Fibroblast of pulmonary artery (primary cell): ENCODE measurements at regions not wholly inside any gene's neighbourhood (a gene's known extent, or its start where the extent isn't known, plus 50 kb on each side); places are given as distances from the start of the nearest gene placed in this dataset.

Source experiments
- DNase-seq: peaks from one replicate; pipeline ENCODE4 v3.0.0-alpha.2; 2010; ENCODE audit warnings: low read depth
- H3K4me3 ChIP-seq: replicated peaks from 2 replicates; pipeline ENCODE4 v1.5.1; 2011; ENCODE audit warnings: low read depth, mild to moderate bottlenecking, control low read depth, low read length, moderate library complexity
- TF ChIP-seq, protein P1 (sequence below): IDR thresholded peaks from 2 replicates; pipeline ENCODE4 v1.5.1; 2011; ENCODE audit warnings: mild to moderate bottlenecking, control low read depth, low read length, inconsistent platforms; ENCODE audit errors: missing control alignments

GRCh38 chr3:166451997-166452396 lies 614.8 kb upstream of the BCHE start:
- no peak for DNase-seq
- TF ChIP-seq, protein P1, sequence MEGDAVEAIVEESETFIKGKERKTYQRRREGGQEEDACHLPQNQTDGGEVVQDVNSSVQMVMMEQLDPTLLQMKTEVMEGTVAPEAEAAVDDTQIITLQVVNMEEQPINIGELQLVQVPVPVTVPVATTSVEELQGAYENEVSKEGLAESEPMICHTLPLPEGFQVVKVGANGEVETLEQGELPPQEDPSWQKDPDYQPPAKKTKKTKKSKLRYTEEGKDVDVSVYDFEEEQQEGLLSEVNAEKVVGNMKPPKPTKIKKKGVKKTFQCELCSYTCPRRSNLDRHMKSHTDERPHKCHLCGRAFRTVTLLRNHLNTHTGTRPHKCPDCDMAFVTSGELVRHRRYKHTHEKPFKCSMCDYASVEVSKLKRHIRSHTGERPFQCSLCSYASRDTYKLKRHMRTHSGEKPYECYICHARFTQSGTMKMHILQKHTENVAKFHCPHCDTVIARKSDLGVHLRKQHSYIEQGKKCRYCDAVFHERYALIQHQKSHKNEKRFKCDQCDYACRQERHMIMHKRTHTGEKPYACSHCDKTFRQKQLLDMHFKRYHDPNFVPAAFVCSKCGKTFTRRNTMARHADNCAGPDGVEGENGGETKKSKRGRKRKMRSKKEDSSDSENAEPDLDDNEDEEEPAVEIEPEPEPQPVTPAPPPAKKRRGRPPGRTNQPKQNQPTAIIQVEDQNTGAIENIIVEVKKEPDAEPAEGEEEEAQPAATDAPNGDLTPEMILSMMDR: no peak

DNA sequence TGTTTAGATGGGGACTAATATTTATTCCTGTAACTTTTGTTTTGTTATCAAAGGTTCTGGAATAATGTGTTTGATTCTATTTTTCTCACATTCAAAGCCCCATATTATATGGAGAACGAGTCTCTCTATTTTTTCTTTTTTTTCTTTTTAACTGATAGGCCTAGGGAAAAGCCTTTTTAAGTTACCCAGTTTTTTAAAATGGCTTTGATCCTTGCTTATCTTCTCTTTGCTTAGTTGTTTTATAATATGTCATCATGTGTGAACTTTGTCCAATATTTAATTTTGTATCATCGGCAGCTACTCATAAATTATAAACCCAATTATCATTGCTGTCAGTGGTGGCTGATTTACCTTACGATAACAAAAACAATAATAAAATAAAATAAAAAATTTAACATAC lies 610.3 kb upstream of the BCHE start:
- TF ChIP-seq, protein P1: no peak
- no peak for DNase-seq

More at GRCh38 chr3:166451997-166452396, 614.8 kb upstream of the BCHE start:
- no peak overlapping the region for H3K4me3 ChIP-seq

DNA sequence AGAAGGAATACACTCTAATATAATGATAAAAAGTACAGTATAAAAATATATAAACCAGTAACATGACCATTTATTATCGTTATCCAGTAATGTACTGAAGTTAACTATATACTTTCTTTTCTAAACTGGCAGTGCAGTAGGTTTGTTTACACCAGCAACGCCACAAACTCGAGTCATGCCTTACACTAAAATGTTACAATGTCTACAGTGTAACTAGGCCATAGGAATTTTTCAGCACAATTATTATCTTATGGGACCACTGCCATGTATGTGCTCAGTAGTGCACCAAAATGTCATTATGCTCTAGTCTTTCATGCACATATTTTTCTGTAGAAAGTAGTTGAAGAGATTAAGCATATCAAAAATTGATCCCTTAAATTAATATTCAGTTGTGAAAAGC lies 609.8 kb upstream of the BCHE start:
- TF ChIP-seq, protein P1: no peak
- H3K4me3 ChIP-seq: no peak overlapping the region
- DNase-seq: no peak

More for the DNA sequence above, 610.3 kb upstream of the BCHE start:
- no peak overlapping the region for H3K4me3 ChIP-seq

DNA sequence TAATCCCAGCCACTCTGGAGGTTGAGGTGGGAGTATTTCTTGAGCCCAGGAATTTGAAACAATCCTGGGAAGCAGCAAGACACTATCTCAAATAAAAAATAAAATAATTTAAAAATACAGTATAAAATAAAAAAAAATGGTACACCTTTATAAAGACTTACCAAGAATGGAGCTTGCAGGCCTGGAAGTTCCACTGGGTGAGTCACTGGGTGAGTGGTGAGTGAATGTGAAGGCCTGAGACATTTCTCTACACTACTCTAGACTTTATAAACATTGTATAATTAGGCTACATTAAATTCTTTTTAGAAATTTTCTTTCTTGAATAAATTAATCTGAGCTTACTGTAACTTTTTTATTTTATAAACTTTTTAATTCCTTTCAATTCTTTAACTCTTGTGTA lies 609.1 kb upstream of the BCHE start:
- DNase-seq: no peak
- no peak overlapping the region for H3K4me3 ChIP-seq
- TF ChIP-seq, protein P1: no peak

GRCh38 chr3:166445865-166446264 lies 608.6 kb upstream of the BCHE start:
- no peak for DNase-seq
- no peak overlapping the region for H3K4me3 ChIP-seq
- TF ChIP-seq, protein P1: no peak

DNA sequence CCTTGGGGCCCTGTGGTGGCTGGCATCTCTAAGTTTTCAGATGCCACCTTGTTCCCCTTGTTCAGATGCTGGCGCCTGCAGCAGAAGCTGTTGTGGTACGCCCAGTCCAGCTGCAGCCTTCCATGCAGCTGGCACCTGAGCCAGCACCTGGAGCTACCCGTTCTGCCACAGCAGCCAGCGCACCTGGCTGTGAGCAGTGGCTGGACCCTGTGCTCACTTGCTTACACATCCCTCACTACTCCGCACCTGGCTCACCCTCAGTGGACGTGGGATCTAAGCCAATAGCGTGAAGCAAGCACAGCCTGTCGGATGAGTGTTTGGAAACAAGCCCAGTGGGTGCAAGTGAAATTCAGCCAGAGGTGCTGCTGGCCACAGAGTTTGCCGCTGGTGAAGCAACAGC lies 607.5 kb upstream of the BCHE start:
- H3K4me3 ChIP-seq: no peak overlapping the region
- DNase-seq: no peak
- TF ChIP-seq, protein P1: no peak

DNA sequence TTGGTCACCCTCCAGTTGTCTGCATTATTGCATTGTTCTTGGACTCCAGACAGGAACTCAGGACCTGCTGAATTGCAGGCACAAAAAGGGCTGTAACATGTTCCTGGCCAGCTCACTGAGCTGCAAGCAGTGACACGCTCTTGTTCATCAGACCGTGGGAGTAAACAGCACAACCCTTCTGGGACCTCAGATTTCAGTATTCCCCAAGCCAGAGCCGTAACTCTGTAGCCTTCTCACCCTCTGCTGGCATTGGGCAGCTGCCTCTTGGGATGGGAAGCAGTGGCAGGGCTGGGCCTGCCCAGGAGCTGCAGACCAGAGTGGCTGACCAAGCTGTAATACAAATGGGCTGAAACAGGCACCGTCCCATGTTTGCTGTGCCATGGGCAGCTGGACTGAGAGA lies 607.1 kb upstream of the BCHE start:
- TF ChIP-seq, protein P1: no peak
- no peak overlapping the region for H3K4me3 ChIP-seq
- no peak for DNase-seq
